HUES64 (cell line): ENCODE measurements at regions not wholly inside any gene's neighbourhood (a gene's known extent, or its start where the extent isn't known, plus 50 kb on each side); places are given as distances from the start of the nearest gene placed in this dataset.

Source experiments
- H3K27ac ChIP-seq: 2 replicates; pipeline ENCODE4 v1.7.0; 2013; ENCODE audit warnings: low read depth, low read length, inconsistent platforms
- H3K27me3 ChIP-seq: 2 replicates; pipeline ENCODE4 v1.6.1; 2013; ENCODE audit warnings: mild to moderate bottlenecking, low read length; ENCODE audit not compliant: insufficient read depth
- H3K36me3 ChIP-seq: 2 replicates; pipeline ENCODE4 v1.6.1; 2013; ENCODE audit warnings: mild to moderate bottlenecking, low read length; ENCODE audit not compliant: insufficient read depth
- H3K4me1 ChIP-seq: 2 replicates; pipeline ENCODE4 v1.6.1; 2013; ENCODE audit warnings: mild to moderate bottlenecking, low read length, moderate library complexity; ENCODE audit not compliant: insufficient read depth
- H3K4me3 ChIP-seq: 2 replicates; pipeline ENCODE4 v1.5.1; 2013; ENCODE audit warnings: mild to moderate bottlenecking, low read length, moderate library complexity
- H3K9ac ChIP-seq: 2 replicates; pipeline ENCODE4 v1.6.1; 2013; ENCODE audit warnings: mild to moderate bottlenecking, low read depth, low read length
- H3K9me3 ChIP-seq: 2 replicates; pipeline ENCODE4 v1.6.1; 2013; ENCODE audit warnings: low read depth, low read length; ENCODE audit not compliant: insufficient read depth
- WGBS: fragments of 150-250, 120-280 bp; methylation state at CpG from one replicate; pipeline ENCODE4 v1.1.7; 2013; ENCODE audit warnings: missing lambda C conversion rate; 5-methylcytosine and 5-hydroxymethylcytosine counted together

GRCh38 chr16:86945166-86945900 lies 367.0 kb downstream of the FOXL1 start:
- peak overlapping the region; percentile 29; the same call in 1 of the 2 replicates for H3K27ac ChIP-seq
- H3K4me3 ChIP-seq = no peak overlapping the region
- no peaks in the 10 kb centered on the region for H3K9me3 ChIP-seq
- no peak overlapping the region for H3K9ac ChIP-seq
- no peaks in the 10 kb centered on the region for H3K27me3 ChIP-seq
- H3K36me3 ChIP-seq = no peaks in the 10 kb centered on the region
- peaks cover 15% of the 10 kb centered on the region for H3K4me1 ChIP-seq
- 88% methylated on average over 22 of the region's 22 CpGs for WGBS

GRCh38 chr16:86946396-86946795 lies 368.0 kb downstream of the FOXL1 start:
- no peak overlapping the region for H3K27ac ChIP-seq
- 25% methylated on average over 5 of the region's 7 CpGs for WGBS
- H3K9me3 ChIP-seq = no peaks in the 10 kb centered on the region
- no peak overlapping the region for H3K4me3 ChIP-seq
- H3K36me3 ChIP-seq = no peaks in the 10 kb centered on the region
- no peak overlapping the region for H3K9ac ChIP-seq
- H3K27me3 ChIP-seq = no peaks in the 10 kb centered on the region
- H3K4me1 ChIP-seq = peaks cover 15% of the 10 kb centered on the region

GRCh38 chr16:86946981-86947380 lies 368.6 kb downstream of the FOXL1 start:
- WGBS = 79% methylated on average over 10 of the region's 10 CpGs
- Histone ChIP-seq H3K27ac (no peak overlapping the region), H3K9me3 (no peaks in the 10 kb centered on the region), H3K36me3 (no peaks in the 10 kb centered on the region), H3K4me1 (peaks cover 15% of the 10 kb centered on the region), H3K27me3 (no peaks in the 10 kb centered on the region), H3K9ac (0 out of 2 replicates have a peak overlapping the region, but pooled peaks have one; percentile 25), H3K4me3 (no peak overlapping the region)

- 96% methylated on average over 12 of the region's 12 CpGs for WGBS
- Histone ChIP-seq H3K9ac (no peak overlapping the region), H3K4me3 (no peak overlapping the region), H3K4me1 (peaks cover 15% of the 10 kb centered on the region), H3K9me3 (no peaks in the 10 kb centered on the region), H3K27me3 (no peaks in the 10 kb centered on the region), H3K36me3 (no peaks in the 10 kb centered on the region), H3K27ac (no peak overlapping the region)
Measured at GRCh38 chr16:86948046-86948445, 369.1 kb downstream of the C16orf95 start.

GRCh38 chr16:86949116-86949515 lies 368.1 kb downstream of the C16orf95 start:
- Histone ChIP-seq H3K27me3 (no peaks in the 10 kb centered on the region), H3K36me3 (no peaks in the 10 kb centered on the region), H3K4me3 (no peak overlapping the region), H3K9me3 (no peaks in the 10 kb centered on the region), H3K27ac (no peak overlapping the region), H3K4me1 (peaks cover 15% of the 10 kb centered on the region), H3K9ac (no peak overlapping the region)
- 82% methylated on average over 14 of the region's 14 CpGs for WGBS

GRCh38 chr16:86949630-86950029 lies 367.6 kb downstream of the C16orf95 start:
- WGBS = 97% methylated on average over 3 of the region's 3 CpGs
- Histone ChIP-seq H3K4me1 (peaks cover 15% of the 10 kb centered on the region), H3K9me3 (no peaks in the 10 kb centered on the region), H3K27me3 (no peaks in the 10 kb centered on the region), H3K4me3 (no peak overlapping the region), H3K9ac (no peak overlapping the region), H3K36me3 (no peaks in the 10 kb centered on the region), H3K27ac (no peak overlapping the region)

GRCh38 chr16:86951041-86951822 lies 366.0 kb downstream of the C16orf95 start:
- Histone ChIP-seq H3K9me3 (no peaks in the 10 kb centered on the region), H3K9ac (no peak overlapping the region), H3K27ac (no peak overlapping the region), H3K4me1 (peaks cover 9% of the 10 kb centered on the region), H3K27me3 (no peaks in the 10 kb centered on the region), H3K4me3 (no peak overlapping the region), H3K36me3 (no peaks in the 10 kb centered on the region)
- WGBS = 95% methylated on average over 7 of the region's 7 CpGs

- Histone ChIP-seq H3K4me3 (no peak overlapping the region), H3K27me3 (no peaks in the 10 kb centered on the region), H3K4me1 (peaks cover 2% of the 10 kb centered on the region), H3K27ac (no peak overlapping the region), H3K36me3 (no peaks in the 10 kb centered on the region), H3K9me3 (no peaks in the 10 kb centered on the region), H3K9ac (no peak overlapping the region)
- WGBS = 82% methylated on average over 12 of the region's 13 CpGs
Measured at GRCh38 chr16:86951831-86952598, 365.2 kb downstream of the C16orf95 start.

- Histone ChIP-seq H3K9ac (no peak overlapping the region), H3K27me3 (no peaks in the 10 kb centered on the region), H3K4me3 (no peak overlapping the region), H3K36me3 (no peaks in the 10 kb centered on the region), H3K4me1 (no peaks in the 10 kb centered on the region), H3K27ac (no peak overlapping the region), H3K9me3 (no peaks in the 10 kb centered on the region)
Measured at GRCh38 chr16:86952769-86953168, 364.4 kb downstream of the C16orf95 start.

- no peaks in the 10 kb centered on the region for H3K4me1 ChIP-seq
- H3K9ac ChIP-seq = peak overlapping the region; percentile 26; the same call in 1 of the 2 replicates
- WGBS = 60% methylated on average over 28 of the region's 29 CpGs
- H3K36me3 ChIP-seq = no peaks in the 10 kb centered on the region
- H3K9me3 ChIP-seq = no peaks in the 10 kb centered on the region
- no peaks in the 10 kb centered on the region for H3K27me3 ChIP-seq
- H3K27ac ChIP-seq = no peak overlapping the region
- H3K4me3 ChIP-seq = no peak overlapping the region
Measured at GRCh38 chr16:86953631-86954391, 363.4 kb downstream of the C16orf95 start.
